ENCODE measurements at regions not wholly inside any gene's neighbourhood (a gene's known extent, or its start where the extent isn't known, plus 50 kb on each side); places are given as distances from the start of the nearest gene placed in this dataset.

DNA sequence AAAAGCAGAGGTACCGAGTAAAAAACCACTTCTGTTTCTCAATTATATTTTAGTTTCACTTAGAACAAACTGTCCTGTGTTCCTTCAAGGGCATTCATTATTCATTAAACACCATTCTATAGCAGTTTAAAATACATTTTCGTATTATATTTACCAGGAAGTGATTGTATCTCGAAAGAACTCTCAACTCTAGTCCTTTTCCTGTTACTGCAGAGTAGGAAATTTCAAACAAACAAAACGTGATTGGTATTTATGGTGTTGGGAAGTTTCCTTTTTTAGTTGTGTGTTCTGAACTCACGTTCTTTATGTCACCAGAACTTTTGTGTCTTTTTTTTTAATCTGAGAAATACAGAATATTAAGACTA is 139.5 kb upstream of the BTBD3 start:
- no peak for DNase-seq (ENCODE audit: low spot score)

- DNase-seq (ENCODE audit: low spot score): no peak
Measured at GRCh38 chr20:11780765-11781369, 136.8 kb upstream of the BTBD3 start.

DNA sequence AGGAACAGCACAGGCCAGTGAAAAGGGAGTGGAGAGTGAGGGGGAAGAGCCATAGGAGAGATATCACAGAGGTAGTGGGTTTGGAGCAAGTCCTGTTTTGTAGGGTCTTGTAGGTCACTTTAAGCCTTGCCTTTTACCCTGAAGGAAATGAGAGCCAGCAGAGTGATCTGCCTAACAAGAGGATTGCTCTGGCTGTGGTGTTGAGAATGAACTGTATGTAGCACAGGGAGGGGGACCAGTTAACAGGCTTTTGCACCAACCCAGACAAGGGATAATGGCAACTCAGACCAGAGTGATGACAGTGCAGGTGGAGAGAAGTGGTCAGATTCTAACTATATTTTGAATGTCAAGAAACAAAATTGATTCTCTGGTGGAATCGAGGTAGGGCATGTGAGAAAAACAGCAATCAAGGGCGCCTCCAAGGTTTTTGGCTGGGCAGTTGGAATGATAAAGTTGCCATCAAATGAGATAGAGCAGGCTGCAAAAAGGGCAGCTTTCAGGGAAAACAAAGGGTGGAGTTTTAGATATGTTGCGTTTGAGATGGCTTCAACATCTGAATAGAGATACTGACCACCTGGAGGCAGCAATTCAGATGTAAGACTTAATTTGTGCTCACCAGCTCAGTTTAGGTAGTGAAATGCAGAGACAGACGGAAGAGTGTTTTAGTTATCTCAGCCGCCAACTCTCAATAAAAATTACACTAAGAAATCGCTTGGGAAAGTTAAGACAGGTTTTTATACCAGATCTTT is 134.4 kb upstream of the BTBD3 start:
- no peak for DNase-seq (ENCODE audit: low spot score)

- DNase-seq (ENCODE audit: low spot score): no peak
Measured at GRCh38 chr20:11785885-11786507, 131.7 kb upstream of the BTBD3 start.

DNA sequence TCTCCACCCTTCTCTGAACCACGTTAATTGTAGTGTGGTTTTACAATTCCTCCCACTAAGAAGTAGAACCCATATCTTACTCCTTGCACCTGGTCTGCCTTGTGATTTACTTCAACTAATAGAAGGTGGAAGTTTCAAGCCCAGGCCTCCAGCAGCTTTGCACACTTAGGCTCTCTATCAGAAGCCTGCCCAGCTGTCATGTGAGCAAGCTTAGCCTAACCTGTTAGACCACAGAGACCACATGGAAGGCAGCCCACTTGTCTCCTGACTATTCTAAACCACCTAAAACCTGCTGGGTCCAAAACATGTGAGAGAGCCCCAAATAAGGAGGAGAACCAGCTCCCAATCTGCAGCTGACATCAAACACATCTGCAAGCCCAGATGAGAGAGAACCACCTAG is 127.6 kb upstream of the BTBD3 start:
- DNase-seq (ENCODE audit: low spot score): no peak

GRCh38 chr20:11791316-11791715 is 126.4 kb upstream of the BTBD3 start:
- no peak for DNase-seq (ENCODE audit: low spot score)

- DNase-seq (ENCODE audit: low spot score): no peak
Measured at GRCh38 chr20:11791835-11792567, 125.7 kb upstream of the BTBD3 start.

DNA sequence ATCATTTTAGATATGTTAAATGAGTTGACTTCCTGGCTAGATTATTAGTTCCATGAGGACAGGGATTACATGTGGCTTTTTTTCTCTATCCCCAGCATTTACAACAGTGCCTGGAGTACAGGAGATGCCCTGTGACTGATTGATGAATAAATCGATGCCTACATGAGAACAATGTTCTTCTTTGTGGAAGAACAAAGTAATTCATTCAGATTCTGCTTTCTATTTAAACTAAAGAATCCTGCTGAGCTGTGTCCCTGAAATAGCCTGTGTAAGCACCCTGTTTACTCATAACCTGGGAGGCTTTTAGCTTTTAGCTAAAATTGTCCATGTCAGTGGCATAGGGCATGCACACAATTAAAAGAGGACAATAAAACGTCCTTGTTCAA is 125.1 kb upstream of the BTBD3 start:
- no peak for DNase-seq (ENCODE audit: low spot score)

DNA sequence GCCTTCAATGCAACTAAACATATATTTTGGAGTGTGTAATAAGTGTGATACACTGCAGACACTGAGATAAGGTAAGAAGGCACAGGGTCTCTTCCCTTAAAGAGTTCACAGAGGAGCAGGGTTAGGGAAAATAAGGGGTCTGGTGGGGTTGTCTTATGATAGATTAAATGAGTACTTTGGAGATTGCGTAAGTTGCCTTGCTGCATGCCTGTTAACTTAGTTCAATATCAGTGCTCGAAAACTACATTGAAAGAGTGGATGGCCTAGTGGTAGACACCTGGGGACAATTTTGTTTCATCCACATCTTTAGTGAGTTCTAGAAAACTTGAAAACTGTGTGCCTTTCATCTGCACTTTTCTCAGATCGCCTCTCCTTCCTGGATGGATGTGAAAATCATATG is 123.2 kb upstream of the BTBD3 start:
- DNase-seq (ENCODE audit: low spot score): no peak

DNA sequence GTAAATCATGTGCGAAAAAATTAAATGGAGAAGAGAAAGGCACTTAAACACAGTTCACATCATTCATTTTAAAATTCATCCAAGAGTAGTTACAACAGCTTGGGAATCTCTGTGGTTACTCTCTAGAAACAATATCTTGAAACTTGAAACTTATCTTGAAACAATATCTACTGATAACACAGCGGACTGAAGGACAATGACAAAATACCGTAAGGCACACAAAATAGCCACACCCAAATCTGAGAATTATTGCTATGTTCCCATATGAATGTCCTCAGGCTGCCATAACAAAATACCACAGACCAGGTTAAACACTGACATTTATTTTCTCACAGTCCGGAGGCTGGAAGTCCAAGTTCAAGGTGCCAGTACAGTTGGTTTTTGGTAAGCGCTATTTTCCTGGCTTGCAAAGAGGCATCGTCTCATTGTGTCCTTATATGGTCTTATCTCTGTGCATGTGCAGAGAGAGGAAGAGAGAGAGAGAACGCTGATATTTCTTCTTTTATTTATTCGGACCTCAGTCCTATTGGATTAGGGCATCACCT is 122.5 kb upstream of the BTBD3 start:
- DNase-seq (ENCODE audit: low spot score): no peak

GRCh38 chr20:11796026-11796425 is 121.7 kb upstream of the BTBD3 start:
- no peak for DNase-seq (ENCODE audit: low spot score)

DNA sequence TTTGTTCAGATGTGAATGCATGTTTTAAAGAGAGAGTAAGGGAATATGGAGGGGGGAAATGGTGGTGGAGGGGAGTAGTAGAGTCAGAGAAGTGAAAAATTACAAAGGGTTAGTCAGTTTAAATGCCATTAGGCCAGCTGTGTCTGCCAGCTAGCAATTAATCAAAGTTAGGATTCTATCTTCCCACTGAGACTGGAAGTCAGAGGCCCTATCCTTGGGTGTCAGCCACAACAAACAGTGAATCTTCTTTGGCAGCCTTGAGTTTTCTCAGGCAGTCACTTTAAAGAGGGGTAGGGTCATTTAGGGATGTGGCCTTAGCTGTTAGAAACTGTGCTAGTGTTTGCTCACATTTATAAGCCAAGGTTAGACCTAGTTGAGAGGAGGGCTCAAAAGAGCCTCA is 120.5 kb upstream of the BTBD3 start:
- DNase-seq (ENCODE audit: low spot score): no peak

GRCh38 chr20:11799281-11799684 is 118.4 kb upstream of the BTBD3 start:
- no peak for DNase-seq (ENCODE audit: low spot score)

DNA sequence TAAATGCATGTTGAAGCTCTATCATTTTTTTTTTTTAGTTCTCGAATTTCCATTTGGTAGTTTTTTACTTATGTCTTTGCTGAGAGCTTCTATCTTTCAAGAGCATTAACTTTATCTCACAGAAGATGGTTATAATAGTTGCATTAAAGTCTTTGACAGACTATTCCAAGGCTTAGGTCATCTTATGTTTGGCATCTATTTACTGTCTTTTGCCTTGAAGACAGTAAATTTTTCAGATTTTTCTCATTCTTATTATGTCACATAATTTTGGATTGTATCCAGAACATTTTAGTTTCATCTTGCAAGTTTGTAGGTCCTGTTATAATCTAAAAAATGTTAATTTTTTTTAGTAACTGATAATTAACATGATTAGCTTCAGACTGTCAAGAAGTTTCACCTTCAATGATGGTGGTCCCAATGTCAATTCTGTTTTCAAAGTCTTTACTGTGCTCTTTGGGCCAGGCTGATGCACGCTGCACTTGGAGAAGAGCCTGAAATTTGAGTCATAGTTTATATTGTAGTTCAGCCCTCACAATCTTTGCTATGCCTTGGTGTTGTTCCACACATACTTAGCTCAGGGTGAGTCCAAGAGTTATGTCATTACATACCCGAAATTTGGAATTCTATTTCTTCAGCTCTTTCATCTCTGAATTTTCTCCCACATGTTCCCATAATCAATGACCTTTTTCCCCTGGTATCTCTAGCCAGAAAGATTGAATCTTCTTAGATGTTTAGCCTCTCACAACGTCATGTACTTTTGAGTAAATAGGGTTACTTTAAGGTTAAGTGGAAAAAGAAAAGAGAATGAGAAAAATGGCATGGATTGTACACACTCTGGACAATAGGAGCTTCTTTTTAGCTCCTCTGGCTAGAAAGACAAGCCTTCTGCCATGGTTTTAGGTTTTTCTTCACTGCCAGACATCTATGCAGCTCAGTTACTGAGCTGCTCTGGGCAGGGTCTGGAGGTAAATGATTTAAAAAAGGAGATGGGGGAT is 110.3 kb upstream of the BTBD3 start:
- DNase-seq (ENCODE audit: low spot score): no peak

- DNase-seq (ENCODE audit: low spot score): no peak
Measured at GRCh38 chr20:11808841-11809240, 108.9 kb upstream of the BTBD3 start.

GRCh38 chr20:11810311-11811083 is 107.2 kb upstream of the BTBD3 start:
- DNase-seq (ENCODE audit: low spot score): no peak

GRCh38 chr20:11813106-11813890 is 104.4 kb upstream of the BTBD3 start:
- no peak for DNase-seq (ENCODE audit: low spot score)

DNA sequence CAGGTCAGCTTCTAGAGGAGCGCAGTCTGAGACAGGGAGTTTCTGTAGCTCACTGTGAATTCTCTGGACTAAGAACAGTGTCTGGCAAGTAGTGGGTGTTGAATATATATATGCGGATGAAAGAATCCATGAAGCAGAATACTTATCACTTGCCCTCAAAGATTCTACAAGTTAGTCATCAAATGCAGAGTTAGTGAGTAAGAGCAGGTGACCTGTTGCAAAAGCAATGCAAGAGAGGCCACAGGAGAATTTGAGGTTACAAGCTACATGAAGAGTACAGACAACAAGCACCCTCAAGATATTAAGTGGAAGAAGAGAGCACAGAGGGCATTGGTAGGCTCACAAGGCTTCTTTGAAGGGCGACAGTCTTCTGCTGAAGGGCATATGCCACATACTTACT is 103.4 kb upstream of the BTBD3 start:
- DNase-seq (ENCODE audit: low spot score): no peak

DNA sequence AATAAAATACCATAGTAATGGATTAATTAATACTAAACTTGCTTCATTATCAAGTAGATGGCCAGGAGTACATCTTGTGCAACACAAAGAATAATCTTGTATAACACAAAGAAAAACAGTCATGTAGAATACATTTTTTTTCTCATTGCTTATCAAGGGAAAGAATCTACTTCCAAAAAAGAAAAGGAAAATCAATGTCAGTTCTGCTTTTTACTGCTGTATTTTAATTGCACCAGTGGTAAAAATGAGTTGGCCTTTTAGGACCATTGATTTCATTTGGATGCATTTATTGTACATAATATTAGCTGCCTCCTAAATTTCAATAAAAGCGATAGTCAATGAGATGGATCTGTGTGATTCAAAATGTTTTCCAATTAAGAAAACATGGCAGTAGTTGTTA is 96.9 kb upstream of the BTBD3 start:
- DNase-seq (ENCODE audit: low spot score): no peak

DNA sequence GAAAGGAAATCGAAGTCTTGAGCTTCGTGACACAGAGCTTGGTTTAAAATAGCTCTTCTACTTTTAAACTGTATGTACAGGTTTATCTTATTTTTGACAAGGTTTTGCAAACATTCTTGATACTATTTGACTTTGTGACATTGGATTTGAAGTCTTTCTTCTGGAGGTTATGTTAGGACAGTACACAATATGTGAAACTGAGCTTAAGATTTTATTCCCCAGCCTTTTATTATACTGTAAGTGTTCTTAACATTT is 95.2 kb upstream of the BTBD3 start:
- DNase-seq (ENCODE audit: low spot score): no peak
